Right hindlimb (tissue), 1 donor: ENCODE measurements at regions not wholly inside any gene's neighbourhood (a gene's known extent, or its start where the extent isn't known, plus 50 kb on each side); places are given as distances from the start of the nearest gene placed in this dataset.

ENCODE experiments used
- DNase-seq: peaks from one replicate; pipeline ENCODE4 v3.0.0-alpha.2; 2018

GRCh38 chr9:91161465-91162300 lies 200.0 kb downstream of the AUH start:
- DNase-seq = no peak

GRCh38 chr9:91162311-91162710 lies 199.4 kb downstream of the AUH start:
- no peak for DNase-seq

DNA sequence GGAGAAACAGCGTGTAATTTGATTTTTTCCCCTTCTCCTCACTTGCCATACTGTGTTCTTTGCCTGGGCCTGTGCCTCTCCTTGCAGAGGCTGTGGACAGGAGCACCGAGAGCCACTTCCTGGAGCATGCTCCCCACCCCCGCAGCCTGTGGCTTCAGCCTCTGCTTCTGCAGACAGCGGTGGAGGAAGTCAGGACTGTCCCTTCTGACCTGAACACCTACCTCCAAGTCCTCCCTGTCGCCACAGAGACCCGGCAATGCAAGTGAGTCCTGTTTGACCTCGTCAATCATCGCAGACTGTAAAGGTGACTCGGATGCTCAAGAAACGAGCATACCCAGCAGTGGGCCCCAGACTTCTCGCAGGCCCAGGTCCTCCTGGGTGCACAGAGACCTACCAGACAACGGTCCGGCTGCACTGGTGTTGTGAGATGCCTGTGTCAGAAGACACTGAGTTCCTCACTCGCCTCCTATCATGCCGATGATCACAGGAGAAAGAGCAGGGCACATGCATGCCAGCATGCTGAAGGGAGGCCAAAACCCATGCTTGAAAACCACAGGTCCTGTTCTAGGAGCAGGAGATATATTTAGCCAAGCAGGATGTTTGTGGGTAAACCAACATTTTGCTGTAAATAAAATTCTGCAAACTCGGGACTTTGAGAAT lies 198.8 kb downstream of the AUH start:
- peak; percentile 54 for DNase-seq

- DNase-seq = no peak
These were observed 198.3 kb downstream of the AUH start for GRCh38 chr9:91163444-91163772.

DNA sequence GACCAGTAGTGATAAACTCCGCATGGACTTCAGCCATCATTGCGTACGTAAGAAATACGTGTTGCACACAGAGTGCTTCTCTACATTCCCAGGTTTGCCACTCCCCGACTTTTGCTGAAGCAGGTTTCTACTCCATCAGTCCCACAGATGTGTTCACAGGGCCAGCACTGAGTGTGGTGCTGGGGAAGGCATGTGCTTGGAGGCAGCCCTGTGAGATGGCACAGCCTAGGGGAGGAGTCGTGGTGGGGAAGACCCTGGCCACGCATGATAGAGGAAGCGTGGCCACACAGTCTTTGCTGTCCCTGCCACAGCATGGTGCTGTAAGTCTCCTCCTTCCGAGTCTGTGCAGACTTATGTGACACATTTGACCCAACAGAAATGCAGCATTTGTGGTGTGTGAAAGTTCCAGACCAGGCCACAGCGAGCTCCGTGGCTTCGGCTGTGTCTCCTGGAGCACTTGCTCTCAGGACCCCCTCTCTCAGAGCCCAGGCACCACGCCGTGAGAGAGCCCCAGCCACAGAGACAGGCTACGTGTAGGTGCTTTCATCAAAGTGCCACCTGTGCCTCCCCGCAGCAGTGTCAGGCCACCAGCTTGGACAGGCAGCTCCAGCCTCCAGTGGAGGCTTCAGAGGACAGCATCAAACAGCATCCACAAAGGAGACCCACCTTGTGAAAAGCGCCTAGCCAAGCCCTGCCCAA lies 197.8 kb downstream of the AUH start:
- no peak for DNase-seq
